HG02642 (cell line): ENCODE measurements at regions not wholly inside any gene's neighbourhood (a gene's known extent, or its start where the extent isn't known, plus 50 kb on each side); places are given as distances from the start of the nearest gene placed in this dataset.

ENCODE experiments used
- ATAC-seq: cut with Tn5 transposase; IDR thresholded peaks from one replicate; pipeline ENCODE4 v1.9.1; 2021; ENCODE audit warnings: mild to moderate bottlenecking; ENCODE audit not compliant: unreplicated experiment, poor library complexity

GRCh38 chr2:19731515-19731914 is 170.3 kb downstream of the TTC32 start:
- no peak for ATAC-seq

DNA sequence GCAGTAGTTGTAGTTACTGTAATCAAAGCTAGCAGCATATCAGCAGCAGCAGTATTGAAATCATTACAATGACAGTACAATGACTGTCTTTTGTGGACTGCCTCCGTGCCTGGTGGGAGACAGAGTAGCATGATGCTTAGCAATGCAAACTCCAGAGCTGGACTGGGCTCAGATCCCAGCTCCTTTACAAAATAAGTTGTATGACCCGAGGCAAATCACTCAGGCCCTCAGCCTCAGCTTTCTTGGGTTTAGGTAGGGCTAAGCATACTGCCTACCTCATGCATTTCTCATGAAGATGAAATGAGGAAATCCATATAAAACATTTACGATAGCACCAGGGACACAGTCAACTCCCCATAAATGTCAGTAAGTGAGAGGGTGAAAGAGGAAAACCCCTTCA is 170.7 kb downstream of the TTC32 start:
- ATAC-seq, result no peak

DNA sequence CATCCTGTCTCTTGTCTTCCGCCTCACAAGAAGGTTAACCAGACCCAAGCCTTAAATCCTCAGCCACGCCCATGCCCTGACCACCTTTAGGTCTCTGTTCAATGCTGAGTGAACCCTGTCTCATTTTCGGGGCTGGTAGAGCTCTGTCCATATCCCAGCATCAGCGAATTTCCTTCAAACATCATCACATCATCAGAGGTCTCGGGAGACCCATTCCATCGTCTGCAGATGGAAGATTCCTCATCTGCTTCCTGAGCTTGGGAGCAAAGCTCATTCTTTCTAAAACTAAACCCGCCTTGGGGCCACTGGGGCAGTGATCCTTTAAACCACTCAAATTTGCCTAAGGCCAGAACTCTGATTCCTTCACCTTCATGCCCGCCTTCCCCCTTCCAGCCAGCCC is 173.7 kb downstream of the TTC32 start:
- no peak for ATAC-seq

GRCh38 chr2:19725392-19725791 is 176.4 kb downstream of the TTC32 start:
- no peak for ATAC-seq

GRCh38 chr2:19723021-19723420 is 178.8 kb downstream of the TTC32 start:
- no peak for ATAC-seq

- ATAC-seq, result no peak
Observed at GRCh38 chr2:19722531-19722971, 179.2 kb downstream of the TTC32 start.

- no peak for ATAC-seq
Observed at GRCh38 chr2:19720306-19720705, 181.5 kb downstream of the TTC32 start.

DNA sequence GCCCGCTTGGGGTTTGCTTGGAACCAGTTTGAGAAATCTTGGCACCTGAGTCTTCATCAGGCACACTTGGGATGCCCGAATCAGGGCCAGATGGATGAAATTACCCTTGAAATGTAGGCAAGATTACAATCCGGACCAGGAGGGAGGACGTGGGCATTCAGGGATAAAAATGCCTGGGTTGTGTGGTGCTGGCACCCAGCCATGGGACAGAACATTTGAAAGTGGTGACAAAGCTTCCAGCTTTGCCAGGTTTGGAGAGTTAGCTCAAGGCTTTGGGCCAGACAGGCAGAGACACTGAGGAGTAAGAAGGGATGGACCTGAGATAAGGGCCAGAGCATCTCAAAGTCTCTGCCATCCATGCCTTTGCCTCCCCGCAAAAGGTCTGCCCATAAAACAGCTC is 182.2 kb downstream of the TTC32 start:
- ATAC-seq, result no peak

DNA sequence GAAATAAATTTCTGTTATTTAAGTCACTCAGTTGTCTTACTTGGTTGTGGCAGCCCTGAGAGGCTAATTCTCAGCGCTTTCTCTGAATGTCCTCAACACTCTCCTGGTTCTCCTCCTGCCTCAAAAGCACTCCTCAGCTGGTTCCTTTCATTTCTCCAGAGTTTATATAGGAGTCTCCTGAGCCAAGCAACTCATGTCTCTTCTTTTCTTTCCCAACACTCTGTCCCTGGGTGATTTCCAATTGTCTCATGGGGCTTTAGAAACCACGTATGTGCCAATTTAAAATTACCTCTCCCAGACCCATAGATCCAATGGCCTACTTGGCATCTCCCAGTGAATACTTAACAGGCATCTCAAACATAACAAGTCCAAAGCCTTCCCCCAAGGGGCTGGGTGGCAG is 184.3 kb downstream of the TTC32 start:
- ATAC-seq, result no peak

GRCh38 chr2:19714926-19715325 is 186.9 kb downstream of the TTC32 start:
- ATAC-seq, result no peak

DNA sequence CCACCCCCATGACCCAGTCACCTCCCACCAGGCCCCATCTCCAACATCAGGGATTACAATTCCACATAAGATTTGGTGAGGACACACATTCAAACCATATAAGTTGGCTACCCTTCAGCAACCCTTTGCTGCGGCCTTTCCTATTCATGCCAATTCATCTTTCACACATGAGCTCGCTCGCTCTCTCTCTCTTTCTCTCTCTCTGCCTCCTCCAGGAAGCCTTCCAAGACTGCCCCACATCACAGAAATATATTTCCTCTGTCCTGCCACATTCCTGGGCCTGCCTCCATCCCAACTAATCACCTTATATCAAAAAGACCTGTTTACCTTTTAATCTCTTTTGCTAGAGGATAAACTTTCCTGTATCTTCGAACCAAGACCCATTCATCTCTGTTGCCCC is 188.9 kb downstream of the TTC32 start:
- ATAC-seq, result no peak

DNA sequence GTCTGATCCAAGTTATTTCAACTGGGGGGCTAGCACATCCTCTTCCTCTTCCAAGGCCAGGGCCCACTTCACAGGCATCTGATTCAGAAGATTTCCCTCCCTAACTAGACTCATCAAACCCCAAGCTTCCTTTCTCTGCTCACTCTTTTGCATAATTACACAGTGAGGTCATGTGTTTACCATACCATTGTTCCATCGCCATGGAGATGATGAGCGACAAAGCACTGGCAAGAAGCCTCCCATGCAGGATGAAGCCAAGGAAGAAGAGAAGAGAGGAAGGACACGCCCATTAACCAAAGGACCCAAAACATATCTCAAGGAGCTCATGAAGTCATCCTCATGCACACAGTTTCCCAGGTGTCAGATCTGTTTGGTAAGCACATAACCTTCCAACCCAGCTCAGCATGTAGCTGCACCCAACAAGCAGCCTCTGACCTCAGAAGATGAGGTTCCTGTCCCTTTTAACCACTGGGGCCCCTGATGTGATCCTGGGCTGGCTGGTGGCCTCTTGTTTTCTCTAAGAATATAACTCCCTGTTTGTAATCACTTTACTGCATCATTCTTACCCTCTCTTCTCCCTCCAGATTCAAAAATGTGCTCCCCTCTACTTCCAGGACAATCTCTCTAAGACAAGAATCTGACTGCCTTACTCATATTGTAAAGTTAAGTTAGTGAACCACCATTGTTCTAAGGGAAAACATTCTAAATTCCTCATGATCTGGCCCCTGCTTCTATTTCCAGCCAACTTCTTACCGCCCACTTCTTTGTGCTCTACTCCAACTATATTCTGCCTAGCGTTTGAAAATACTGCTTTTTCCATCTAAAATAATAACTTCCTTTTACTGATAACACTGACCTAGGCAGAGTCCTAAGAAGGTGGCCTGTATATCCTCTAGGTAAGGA is 190.1 kb downstream of the TTC32 start:
- no peak for ATAC-seq

DNA sequence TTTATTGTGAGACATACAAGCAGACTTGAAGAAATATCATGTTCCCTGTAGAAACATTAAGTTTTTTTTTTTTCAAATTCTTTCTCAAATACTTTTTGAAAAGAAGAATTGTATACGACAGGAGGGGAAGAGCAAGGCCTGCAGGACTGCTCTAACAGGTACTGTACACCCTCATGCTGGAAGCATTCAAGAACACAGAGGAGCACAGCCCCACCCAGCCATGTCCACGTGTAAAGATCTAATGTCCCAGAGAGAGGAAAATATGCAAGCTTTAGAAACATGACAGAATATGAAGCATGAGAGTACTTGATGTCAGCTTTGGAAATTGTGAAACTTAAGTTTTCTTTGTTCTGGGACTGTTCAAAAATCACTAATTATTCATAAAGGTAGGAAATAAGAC is 191.6 kb downstream of the TTC32 start:
- ATAC-seq, result no peak

DNA sequence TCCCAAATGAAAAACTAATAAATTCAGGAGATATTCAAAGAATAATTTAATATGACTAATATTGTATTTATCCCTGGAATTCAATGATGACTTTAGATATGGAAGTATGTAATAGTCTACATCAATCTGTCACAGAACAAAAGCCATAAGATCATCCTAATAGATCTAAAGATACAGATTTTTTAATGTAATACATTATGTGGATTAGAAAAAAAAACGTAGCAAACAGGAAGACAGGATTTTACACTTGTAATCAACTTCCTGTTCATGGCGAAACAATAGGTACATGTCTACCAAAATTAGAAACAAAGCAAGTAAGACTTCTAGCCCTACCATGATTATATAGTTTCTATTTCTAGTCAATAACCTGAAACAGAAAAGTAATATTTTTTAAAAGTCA is 192.2 kb downstream of the TTC32 start:
- ATAC-seq, result no peak

DNA sequence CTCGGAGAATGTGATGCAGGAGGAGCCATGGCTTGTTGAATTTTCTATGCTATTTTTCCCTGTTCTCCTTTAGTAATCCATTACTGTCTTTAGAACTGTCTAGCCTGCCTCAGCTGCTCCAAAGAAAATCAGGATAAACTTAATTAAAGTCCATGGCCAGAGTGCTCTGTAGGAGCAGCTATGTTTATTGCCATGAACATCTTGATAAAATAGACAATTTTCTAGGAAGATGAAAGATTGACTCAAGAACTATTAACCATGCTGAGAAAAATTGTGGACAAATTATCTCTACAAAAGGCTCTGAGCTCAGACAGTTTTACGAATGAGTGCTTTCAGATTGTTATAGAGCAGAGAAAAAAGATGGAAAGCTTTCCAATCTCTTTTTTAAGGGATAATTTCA is 193.0 kb downstream of the TTC32 start:
- ATAC-seq, result no peak

- no peak for ATAC-seq
Observed at GRCh38 chr2:19706332-19706731, 195.5 kb downstream of the TTC32 start.

GRCh38 chr2:19702267-19702666 is 199.5 kb downstream of the TTC32 start:
- no peak for ATAC-seq

DNA sequence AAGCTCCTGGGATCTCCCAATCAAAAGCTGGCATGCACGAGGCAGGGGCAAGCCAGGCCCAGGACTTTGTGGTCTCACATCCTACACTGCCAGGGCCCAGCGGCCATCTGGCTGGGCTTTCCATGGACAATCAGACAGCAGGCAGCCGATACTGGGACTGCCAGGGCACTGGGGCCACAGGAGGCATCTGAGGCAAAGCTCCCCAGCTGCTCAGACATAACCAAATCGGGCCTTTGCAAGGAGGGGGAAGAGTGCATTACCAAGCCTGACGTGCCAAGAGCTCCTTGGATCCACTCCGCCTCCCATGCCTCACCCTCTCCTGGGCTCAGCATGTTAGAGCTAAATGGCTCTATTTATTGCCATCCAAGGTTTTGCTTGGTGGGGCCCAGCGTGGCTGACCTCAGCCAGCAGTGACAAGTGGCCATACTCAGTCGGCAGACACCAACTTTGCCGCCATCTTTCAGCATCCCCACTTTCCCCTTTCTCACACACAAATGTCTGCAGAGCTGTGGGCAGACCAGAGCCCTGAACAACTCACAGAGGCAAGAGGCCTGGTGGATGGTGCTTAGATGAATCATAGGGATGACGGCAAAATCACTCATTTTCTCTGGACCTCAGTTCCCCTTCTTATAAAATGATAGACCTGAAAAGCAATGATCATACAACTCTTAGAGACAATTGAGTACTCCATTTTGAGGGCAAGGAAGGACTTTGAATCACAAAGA is 200.8 kb downstream of the TTC32 start:
- ATAC-seq, result no peak

DNA sequence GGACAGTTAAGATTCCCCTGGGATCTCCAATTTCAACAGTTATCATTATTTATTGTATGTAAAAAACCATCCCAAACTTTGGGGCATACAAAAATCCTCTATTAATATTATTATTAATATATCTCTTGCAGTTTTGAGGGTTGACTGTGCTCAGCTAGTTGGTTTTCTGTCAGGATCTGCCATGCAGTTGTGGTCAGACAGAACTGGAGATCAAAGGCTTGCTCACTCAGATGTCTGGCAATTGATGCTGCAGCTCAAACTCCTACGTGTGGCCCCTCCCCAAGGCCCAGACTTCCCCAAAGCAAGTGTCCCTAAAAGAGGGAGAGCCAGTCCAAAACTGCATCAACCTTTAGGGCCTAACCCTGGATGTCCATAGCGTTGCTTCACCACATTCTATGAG is 204.7 kb downstream of the TTC32 start:
- ATAC-seq, result no peak

- ATAC-seq, result no peak
Observed at GRCh38 chr2:19695706-19696105, 206.1 kb downstream of the TTC32 start.

GRCh38 chr2:19691892-19692291 is 209.9 kb downstream of the TTC32 start:
- ATAC-seq, result no peak

DNA sequence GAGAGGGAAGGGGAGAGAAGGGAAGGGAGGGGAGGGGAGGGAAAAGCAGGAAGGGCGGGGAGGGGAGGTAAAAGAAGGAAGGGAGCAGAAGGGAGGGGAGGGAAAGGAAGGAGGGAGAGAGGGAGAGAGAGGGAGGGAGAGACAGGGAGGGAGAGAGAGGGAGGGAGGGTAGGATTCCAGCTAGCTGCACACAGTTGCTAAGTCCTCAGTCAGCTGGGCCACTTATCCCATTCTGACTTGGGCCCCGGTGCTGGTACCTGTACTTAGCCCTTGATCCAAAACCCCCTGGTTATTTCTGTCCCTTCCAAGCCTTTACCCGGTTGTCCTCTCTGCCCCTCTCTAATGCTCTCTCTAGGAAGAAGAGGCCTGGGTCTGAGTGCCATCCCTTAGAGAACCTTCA is 211.4 kb downstream of the TTC32 start:
- no peak for ATAC-seq
